ENCODE measurements at regions not wholly inside any gene's neighbourhood (a gene's known extent, or its start where the extent isn't known, plus 50 kb on each side); places are given as distances from the start of the nearest gene placed in this dataset.
"Not testable (repeated sequence)": the region's sequence is repeated elsewhere in the genome, so short reads cannot be mapped to it uniquely, and the experiment has no call there.

DNA sequence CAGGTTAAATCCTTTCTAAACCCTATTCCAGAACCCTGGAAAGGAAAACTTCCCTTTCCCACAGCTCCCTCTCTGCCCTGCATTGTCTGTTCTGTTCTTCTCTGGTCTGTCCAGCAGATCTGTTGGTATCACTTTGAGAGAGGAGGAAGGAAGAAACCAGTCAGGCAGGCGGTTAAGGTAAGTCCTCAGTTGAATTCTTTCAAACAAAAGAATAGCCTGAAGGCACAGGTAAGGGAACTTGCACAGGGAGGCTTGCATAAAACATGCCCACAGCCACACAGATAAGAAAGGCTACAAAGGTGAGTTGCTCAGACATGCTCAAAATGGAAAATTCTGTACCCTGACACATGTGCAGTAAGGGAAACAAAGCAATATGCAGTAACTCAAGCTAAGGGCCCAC lies 595.7 kb upstream of the CDH5 start:
- DNase-seq (ENCODE audit: low read depth), result no peak

- DNase-seq (ENCODE audit: low read depth), result no peak
These were observed 596.6 kb upstream of the CDH5 start for GRCh38 chr16:65769776-65770438.

DNA sequence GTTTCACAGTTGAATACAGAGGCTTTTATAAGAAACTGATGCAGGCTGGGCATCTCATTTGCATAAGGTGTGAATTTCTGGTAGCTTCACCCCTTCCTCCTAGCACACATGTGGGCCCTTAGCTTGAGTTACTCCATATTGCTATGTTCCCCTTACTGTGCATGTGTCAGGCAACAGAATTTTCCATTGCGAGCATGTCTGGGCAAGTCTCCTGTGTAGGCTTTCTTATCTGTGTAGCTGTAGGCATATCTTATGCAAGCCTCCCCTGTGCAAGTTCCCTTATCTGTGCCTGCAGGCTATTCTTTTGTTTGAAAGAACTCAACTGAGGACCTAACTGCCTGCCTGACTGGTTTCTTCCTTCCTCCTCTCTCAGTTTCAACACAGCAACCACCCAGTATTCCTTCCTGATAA lies 597.4 kb upstream of the CDH5 start:
- DNase-seq (ENCODE audit: low read depth), result no peak

DNA sequence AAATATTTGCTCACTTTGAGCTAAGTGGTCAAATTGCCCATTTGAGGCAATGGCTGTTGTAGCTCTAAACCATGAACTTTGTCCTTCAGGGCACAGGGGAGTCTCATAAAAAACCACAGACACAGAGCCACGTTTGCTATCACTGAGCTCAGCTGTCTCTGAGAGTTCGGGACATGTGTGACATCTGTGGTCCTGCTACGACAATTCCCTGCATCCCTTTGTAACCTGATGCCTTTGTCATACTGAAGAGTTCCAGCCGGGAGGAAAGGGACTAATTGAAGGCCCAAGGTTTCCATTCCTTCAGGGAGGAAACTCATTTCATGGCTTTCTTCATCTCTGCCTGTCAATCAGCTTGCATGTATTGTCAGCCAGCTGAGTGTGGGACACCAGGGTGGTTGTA lies 599.4 kb upstream of the CDH5 start:
- DNase-seq (ENCODE audit: low read depth), result no peak

DNA sequence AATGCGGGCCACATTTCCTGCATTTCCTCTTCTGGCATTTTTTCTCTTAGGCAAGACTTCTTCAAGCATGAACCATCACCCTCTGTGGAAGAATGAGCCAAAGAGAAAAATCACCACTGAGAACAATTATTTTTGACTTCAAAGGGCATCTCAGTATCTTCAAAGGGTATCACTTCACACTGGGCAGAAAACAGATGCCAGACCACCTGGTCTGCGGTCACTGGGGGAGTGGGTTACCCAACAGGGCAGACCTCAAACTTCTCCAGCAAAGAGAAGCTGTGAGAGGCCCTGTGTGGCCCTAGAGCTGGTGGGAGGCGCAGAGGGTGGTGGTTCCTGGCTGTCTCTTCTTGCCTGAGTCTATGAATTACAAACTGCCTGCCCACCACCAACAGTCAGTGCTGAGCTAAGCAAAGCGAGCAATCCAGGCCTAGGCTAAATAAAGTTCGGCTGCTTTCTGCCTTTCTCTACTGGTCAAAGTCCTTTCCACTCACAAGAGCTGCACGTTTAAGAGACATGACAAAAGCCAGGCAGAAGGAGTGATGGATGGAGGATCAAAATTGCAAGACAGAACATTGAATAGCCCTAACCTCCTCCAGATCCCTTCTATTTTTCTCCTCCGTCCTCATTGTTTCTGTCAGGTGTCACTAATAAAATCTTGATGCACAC lies 602.7 kb upstream of the CDH5 start:
- DNase-seq (ENCODE audit: low read depth), result no peak

DNA sequence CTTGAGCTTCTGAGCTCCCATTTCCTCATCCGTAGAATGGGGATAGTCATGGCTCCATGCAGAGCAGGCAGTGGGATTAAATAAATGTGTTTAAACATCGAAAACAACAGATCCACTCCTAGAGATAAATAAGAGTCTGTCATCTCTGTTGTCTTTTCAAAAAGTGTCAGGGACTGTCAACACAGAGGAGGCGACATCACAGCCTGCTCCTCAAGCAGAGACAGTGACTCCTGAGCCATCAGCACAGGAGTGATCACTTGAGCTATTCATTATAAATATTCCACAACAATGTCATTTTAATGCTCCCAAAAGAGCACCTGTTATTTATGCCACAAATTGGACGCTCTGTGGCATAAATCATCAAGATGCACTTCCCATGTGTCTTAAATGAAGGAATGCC lies 605.6 kb upstream of the CDH5 start:
- no peak for DNase-seq (ENCODE audit: low read depth)

- DNase-seq (ENCODE audit: low read depth), result no peak
These were observed 607.9 kb upstream of the CDH5 start for GRCh38 chr16:65758620-65759019.

- DNase-seq (ENCODE audit: low read depth), result no peak
These were observed 609.4 kb upstream of the CDH5 start for GRCh38 chr16:65757064-65757463.

- no peak for DNase-seq (ENCODE audit: low read depth)
These were observed 610.3 kb upstream of the CDH5 start for GRCh38 chr16:65756163-65756562.

- peak; percentile 13 for DNase-seq (ENCODE audit: low read depth)
These were observed 611.4 kb upstream of the CDH5 start for GRCh38 chr16:65754820-65755691.

DNA sequence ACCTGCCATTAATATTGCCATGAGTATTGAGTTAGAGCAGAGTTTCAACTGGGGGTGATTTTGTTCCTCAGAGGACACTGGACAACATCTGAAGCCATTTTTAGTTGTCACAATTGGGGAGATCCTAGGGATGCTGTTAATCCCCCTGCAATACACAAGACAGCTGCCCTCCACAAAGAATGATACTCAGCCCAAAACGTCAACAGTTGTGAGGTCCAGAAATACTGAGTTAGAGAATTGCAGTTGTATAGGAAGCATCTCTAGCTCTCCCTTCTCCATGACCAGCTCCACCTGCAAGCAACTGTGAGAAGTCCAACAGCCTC lies 614.0 kb upstream of the CDH5 start:
- no peak for DNase-seq (ENCODE audit: low read depth)

- no peak for DNase-seq (ENCODE audit: low read depth)
These were observed 614.6 kb upstream of the CDH5 start for GRCh38 chr16:65751622-65752521.

GRCh38 chr16:65749506-65749905 lies 617.0 kb upstream of the CDH5 start:
- DNase-seq (ENCODE audit: low read depth), result no peak

- no peak for DNase-seq (ENCODE audit: low read depth)
These were observed 619.5 kb upstream of the CDH5 start for GRCh38 chr16:65746941-65747340.

DNA sequence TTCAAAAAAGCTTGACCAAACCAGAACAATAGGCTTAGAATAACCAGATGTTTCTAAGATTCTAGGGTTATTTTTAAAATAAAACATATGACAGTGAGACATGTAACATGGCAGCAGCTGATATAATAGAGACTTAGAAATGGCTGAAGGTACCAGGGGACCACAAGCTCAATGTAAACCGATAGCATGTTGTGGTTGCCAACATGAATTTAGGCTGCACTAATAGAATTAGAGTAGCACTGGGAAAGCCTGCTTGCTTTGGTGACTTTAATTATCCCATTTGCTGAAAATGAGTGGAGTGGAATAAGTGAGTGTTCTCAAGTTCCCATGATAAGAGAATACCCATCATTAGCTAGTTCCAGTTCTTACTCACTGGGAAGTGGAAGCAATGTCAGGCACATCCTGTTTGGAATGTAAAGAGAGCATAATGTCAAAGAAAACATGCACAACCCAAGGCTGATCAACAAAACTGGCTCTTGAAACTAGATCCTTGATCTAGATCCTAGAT lies 621.2 kb upstream of the CDH5 start:
- DNase-seq (ENCODE audit: low read depth), result no peak

DNA sequence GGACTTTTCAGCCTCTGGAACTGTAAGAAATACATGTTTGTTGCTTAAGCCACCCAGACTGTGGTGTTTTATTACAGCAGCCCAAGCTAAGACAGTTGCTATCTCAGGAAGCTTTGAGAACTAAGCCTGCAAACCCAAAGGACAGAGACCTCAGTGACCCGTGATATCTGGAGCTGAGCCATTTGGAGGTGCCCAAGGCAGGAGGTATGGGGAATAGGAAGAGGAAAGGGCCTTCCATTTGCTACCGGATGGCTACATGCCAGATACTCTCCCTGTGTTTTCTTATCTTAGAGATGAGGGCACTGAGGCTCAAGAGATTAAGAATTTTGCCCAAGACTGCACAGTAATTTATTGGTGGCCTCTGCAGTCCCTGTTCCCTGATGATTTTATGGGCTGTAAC lies 622.1 kb upstream of the CDH5 start:
- no peak for DNase-seq (ENCODE audit: low read depth)

DNA sequence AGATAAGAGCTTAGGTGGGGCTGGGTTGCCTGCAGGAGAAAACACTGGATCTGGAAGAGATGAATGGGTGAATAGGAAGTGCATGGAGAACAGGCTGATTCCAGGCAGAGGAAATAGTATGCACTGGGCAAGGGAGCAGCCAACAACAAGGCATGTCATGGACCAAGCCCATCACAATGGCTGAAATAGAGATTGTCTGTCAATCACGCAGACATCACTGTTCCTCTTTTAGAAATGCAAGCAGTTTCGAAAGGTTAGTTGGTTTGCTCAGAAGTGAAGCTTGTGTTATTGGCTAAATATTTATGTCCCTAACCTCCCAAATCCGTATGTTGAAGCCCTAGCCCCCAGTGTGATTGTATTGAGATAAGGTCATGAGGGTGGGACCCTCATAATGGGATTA lies 621.7 kb upstream of the CDH11 start:
- no peak for DNase-seq (ENCODE audit: low read depth)

DNA sequence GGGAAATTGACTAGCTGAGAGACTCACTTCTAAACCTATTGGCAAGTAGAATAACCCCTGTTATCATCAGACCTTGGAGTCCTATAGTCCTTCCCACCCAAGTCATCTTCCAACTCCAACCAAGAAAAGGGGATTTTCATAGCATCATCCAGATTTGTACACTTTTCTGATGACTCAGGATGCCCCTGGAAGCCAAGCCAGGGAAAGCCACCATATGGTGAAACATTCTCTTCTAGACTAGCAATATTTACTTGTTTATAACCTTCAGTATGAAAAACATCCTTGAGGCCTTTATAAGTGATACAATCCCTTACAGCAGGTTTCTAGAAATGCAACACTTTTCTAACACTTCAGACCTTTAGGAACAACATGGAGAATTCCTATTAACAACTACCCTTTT lies 618.8 kb upstream of the CDH11 start:
- DNase-seq (ENCODE audit: low read depth), result no peak

- DNase-seq (ENCODE audit: low read depth), result no peak
These were observed 617.7 kb upstream of the CDH11 start for GRCh38 chr16:65739518-65739917.

DNA sequence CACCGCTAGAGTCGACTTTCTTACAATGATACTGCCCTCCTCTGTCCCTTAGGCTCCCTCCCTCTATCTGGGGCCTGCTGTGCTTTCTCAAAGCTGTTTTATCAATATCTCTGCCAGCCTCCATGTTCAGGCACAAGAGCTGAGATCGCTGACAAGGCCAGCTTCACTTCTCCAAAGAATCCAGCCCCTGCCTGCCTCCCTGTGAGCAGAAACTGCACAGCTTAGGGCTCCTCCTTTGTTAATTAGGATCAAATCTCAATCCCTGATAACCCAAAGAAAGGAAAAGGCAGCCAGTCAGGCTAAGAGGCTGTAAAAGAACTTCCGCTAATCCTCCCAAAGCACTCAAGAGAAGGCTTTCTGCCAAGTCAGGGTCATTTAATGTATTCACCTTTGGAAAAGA lies 616.0 kb upstream of the CDH11 start:
- no peak for DNase-seq (ENCODE audit: low read depth)

- not testable (repeated sequence) for DNase-seq (ENCODE audit: low read depth)
These were observed 613.8 kb upstream of the CDH11 start for GRCh38 chr16:65735615-65736014.

GRCh38 chr16:65733721-65734120 lies 611.9 kb upstream of the CDH11 start:
- no peak for DNase-seq (ENCODE audit: low read depth)
